GM12891 (cell line): ENCODE measurements at regions not wholly inside any gene's neighbourhood (a gene's known extent, or its start where the extent isn't known, plus 50 kb on each side); places are given as distances from the start of the nearest gene placed in this dataset.
"Not testable (repeated sequence)": the region's sequence is repeated elsewhere in the genome, so short reads cannot be mapped to it uniquely, and the experiment has no call there.

ENCODE experiments used
- DNase-seq: peaks from one replicate; pipeline ENCODE4 v3.0.0; 2011; ENCODE audit warnings: low spot score; ENCODE audit not compliant: insufficient read length
- FAIRE-seq: peaks from 2 replicates; lab custom pipeline; 2011; peaks lifted over from hg19 to GRCh38; lab: Jason Lieb, UNC
- PAX5 ChIP-seq: IDR thresholded peaks from 2 replicates; pipeline ENCODE4 v1.6.1; 2011; ENCODE audit warnings: low read length, moderate library complexity, mild to moderate bottlenecking; ENCODE audit not compliant: insufficient read depth, severe bottlenecking
- POLR2A ChIP-seq: IDR thresholded peaks from 2 replicates; pipeline ENCODE4 v1.6.1; 2011; ENCODE audit warnings: low read depth, low read length, control low read depth
- POLR2AphosphoS5 ChIP-seq: IDR thresholded peaks from 2 replicates; pipeline ENCODE4 v1.6.1; 2011; ENCODE audit warnings: low read depth, low read length, control low read depth
- POU2F2 ChIP-seq: IDR thresholded peaks from 2 replicates; pipeline ENCODE4 v1.6.1; 2011; ENCODE audit warnings: low read depth, mild to moderate bottlenecking, control low read depth, low read length, moderate library complexity
- SPI1 ChIP-seq: IDR thresholded peaks from 2 replicates; pipeline ENCODE4 v1.6.1; 2011; ENCODE audit warnings: low read depth, low read length, control low read depth
- TAF1 ChIP-seq: IDR thresholded peaks from 2 replicates; pipeline ENCODE4 v1.6.1; 2011; ENCODE audit warnings: low read depth, low read length, control low read depth

- no peak for TF ChIP-seq SPI1
- TF ChIP-seq PAX5 = no peak
- TF ChIP-seq POU2F2 = no peak
- TF ChIP-seq TAF1 = no peak
- TF ChIP-seq POLR2A = no peak
- no peak for TF ChIP-seq POLR2AphosphoS5
- no peak for DNase-seq
- FAIRE-seq = no peak
These were observed 153.8 kb downstream of the SPATA18 start for GRCh38 chr4:52204921-52205320.

DNA sequence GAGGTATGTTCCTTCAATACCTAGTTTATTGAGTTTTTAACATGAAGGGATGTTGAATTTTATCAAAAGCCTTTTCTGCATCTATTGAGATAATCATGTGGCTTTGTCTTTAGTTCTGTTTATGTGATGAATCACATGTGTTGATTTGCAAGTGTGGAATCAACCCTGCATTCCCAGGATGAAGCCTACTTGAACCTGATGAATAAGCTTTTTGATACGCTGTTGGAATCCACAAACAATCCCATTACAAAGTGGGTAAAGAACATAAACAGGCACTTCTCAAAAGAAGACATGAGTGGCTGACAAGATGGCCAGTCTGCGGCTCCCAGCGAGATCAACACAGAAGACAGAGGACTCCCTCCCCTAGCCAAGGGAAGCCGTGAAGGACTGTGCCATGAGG is 156.0 kb downstream of the SPATA18 start:
- DNase-seq, FAIRE-seq: not testable (repeated sequence)

DNA sequence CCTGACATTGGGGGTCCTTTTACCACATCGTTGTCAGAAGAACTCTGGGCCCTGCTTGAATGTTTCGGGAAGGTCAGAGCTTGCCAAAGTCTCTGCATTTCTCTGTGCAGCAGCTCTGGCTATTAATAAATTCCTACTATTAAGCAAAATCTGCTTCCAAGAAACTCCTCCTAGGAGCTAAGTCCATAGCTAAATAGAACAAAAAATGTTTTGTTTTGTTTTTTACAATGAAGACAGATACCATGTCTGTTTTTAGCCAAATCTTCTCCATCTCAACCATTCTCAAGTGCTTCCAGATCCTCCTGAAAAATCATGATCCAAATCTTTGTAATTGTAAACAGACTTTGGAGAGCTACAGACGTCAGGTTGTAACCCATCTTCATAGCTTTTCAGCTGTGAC is 161.6 kb downstream of the SPATA18 start:
- FAIRE-seq (no peak), DNase-seq (no peak)
- TF ChIP-seq SPI1 = no peak
- TF ChIP-seq TAF1 = no peak
- TF ChIP-seq POU2F2 = no peak
- no peak for TF ChIP-seq POLR2AphosphoS5
- TF ChIP-seq PAX5 = no peak
- no peak for TF ChIP-seq POLR2A

GRCh38 chr4:52231526-52231925 is 180.4 kb downstream of the SPATA18 start:
- DNase-seq (no peak), FAIRE-seq (no peak)

DNA sequence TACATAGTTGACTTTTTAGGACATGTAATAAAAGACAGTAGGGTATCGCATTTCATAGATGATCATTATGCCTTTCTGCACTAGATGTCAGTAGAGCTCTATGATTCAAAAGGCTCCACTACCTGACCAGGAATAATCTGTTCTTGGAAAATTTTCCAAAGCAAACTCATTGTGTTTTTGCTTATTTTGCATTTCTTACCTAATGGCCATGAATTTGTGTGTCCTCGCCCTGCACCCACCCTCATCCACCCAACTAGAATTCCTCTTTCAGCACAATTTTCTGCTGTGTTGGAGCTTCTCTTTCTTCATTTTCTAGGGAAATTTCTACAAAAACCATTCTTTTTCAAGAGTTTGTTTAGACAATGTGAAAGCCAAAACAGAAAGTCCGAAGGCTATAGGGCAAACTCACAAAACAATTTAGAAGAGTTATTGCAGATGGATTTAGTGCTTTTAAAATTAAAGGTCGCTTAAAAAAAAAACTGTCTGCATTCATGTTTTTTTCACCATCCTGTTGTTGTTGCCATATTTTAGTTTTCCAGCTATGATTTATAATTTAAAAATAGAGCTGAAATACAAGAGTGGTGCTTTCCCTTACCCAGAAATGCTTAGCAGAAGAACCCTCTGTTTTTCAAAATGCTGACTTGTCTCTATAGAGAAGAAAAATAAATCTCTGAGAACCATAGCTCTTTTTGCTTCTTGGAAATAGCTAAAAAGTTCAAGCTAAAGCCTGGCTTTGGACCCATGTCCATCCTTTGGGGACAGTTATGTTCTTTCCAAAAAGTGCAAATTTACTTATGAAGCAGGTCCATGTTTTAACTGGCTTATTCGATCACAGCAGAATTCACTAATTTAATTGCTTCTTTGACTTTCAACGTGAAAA is 183.7 kb downstream of the SPATA18 start:
- DNase-seq = no peak
- TF ChIP-seq POU2F2 (no peak), SPI1 (no peak), POLR2A (no peak), PAX5 (no peak), POLR2AphosphoS5 (no peak), TAF1 (no peak)
- FAIRE-seq = no peak

More at GRCh38 chr4:52231526-52231925, 180.4 kb downstream of the SPATA18 start:
- TF ChIP-seq POLR2AphosphoS5 (no peak), TAF1 (no peak), PAX5 (no peak), POU2F2 (no peak), SPI1 (no peak), POLR2A (no peak)

DNA sequence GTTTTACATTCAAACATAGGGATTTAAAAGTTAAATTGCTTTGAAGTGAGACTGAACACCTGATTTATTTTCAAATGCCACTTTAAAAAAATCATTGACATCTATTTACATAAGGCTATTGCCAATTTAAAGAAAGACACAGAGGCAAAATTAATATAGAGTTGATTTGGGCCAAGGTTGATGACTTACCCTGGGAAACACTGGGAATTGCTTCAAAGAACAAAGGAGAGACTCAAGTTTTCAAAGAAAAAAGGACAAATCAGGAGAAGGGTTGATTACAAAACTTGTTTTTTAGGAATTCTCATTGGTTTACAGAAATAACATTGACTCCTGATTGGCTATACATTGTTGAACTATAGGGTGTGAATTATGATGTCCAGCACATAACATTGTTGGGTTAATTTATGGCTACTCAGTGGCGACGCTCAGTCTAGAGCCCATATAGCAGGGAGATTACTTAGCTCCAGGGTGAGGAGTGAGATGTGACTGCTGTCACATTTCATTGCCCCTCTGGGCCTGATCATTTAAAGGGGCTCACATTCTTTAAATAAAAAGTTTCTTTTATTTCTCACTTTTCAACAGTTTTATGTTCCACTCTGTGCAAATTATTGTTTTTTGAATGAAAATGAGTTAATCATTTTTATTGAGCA is 184.6 kb downstream of the SPATA18 start:
- no peak for TF ChIP-seq POLR2A
- TF ChIP-seq SPI1 = no peak
- no peak for TF ChIP-seq POU2F2
- TF ChIP-seq POLR2AphosphoS5 = no peak
- TF ChIP-seq TAF1 = no peak
- no peak for TF ChIP-seq PAX5
- FAIRE-seq (no peak), DNase-seq (no peak)

- DNase-seq (no peak), FAIRE-seq (no peak)
- TF ChIP-seq TAF1 (no peak), PAX5 (no peak), POLR2AphosphoS5 (no peak), SPI1 (no peak)
These were observed 190.8 kb downstream of the SPATA18 start for GRCh38 chr4:52241916-52242315.

DNA sequence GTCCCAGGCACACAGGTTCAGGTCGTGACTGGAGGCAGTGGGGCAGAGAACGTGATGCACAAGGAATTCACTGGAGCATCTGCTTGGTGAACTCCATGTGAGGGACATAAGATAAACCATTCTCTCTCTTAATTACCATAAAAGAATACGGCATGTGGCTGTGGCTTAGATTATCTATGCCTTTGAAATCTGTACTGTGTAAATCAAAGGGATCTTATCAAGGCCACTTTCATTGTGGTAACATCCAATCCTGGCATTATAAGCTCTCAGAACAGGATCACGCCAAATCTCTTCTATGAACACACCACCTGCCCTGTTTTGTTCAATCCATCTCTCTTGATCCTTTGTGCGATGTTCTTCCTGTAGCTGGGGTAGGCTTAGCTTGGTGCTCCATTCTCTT is 192.3 kb downstream of the SPATA18 start:
- FAIRE-seq (no peak), DNase-seq (no peak)
- TF ChIP-seq POU2F2 (no peak), PAX5 (no peak)

GRCh38 chr4:52244103-52244775 is 193.1 kb downstream of the SPATA18 start:
- TF ChIP-seq POLR2A (no peak), POLR2AphosphoS5 (no peak), PAX5 (no peak), POU2F2 (no peak), SPI1 (no peak), TAF1 (no peak)
- no peak for FAIRE-seq
- no peak for DNase-seq

DNA sequence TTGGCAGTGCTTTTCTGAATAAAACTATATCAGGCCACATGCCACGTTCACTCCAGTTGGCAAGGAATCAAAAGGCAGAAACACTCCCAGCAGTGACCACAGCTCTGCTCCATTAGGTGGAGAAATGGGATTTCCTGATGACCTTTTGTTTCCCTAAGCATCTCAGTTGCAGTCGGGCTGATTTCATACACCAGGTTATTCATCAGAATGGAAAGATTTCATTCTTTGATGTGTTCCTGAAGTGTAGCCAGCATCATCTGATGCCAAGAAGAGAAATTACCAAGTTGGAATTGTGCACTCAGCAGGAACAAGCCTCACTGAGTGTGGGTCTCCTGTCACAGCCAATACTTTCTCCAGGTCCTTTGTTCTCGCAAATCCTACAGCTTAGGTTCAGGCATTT is 193.7 kb downstream of the SPATA18 start:
- FAIRE-seq (no peak), DNase-seq (no peak)

More for the DNA sequence above, 193.7 kb downstream of the SPATA18 start:
- TF ChIP-seq POLR2A (no peak), SPI1 (no peak), PAX5 (no peak), POLR2AphosphoS5 (no peak), TAF1 (no peak), POU2F2 (no peak)
